Liver (tissue), 3 donors: ENCODE measurements at regions not wholly inside any gene's neighbourhood (a gene's known extent, or its start where the extent isn't known, plus 50 kb on each side); places are given as distances from the start of the nearest gene placed in this dataset.

Source experiments
- GABPA ChIP-seq, 2 donors: IDR thresholded peaks in 1 of 2; conservative IDR thresholded peaks in 1 of 2; 2 replicates each; pipeline ENCODE4 v1.6.1; 2016; ENCODE audit warnings: antibody characterized with exemption in 2 of 2, mild to moderate bottlenecking in 1 of 2, moderate library complexity in 1 of 2
- RAD21 ChIP-seq, 2 donors: IDR thresholded peaks; 2 replicates each; pipeline ENCODE4 v1.6.1; 2016; ENCODE audit warnings: antibody characterized with exemption in 2 of 2, mild to moderate bottlenecking in 2 of 2
- TAF1 ChIP-seq: conservative IDR thresholded peaks from 2 replicates; pipeline ENCODE4 v1.6.1; 2016; ENCODE audit warnings: antibody characterized with exemption, mild to moderate bottlenecking
- YY1 ChIP-seq: IDR thresholded peaks from 2 replicates; pipeline ENCODE4 v1.6.1; 2016; ENCODE audit warnings: antibody characterized with exemption, mild to moderate bottlenecking
- TF ChIP-seq, protein P1 (sequence below): fragments of 150-350 bp; IDR thresholded peaks from 2 replicates; pipeline ENCODE4 v1.5.1; 2017; ENCODE audit warnings: improper control_type of control experiment, low read depth, low read length; ENCODE audit not compliant: missing input control
- donor health status: healthy.
- donor health status: healthy.

DNA sequence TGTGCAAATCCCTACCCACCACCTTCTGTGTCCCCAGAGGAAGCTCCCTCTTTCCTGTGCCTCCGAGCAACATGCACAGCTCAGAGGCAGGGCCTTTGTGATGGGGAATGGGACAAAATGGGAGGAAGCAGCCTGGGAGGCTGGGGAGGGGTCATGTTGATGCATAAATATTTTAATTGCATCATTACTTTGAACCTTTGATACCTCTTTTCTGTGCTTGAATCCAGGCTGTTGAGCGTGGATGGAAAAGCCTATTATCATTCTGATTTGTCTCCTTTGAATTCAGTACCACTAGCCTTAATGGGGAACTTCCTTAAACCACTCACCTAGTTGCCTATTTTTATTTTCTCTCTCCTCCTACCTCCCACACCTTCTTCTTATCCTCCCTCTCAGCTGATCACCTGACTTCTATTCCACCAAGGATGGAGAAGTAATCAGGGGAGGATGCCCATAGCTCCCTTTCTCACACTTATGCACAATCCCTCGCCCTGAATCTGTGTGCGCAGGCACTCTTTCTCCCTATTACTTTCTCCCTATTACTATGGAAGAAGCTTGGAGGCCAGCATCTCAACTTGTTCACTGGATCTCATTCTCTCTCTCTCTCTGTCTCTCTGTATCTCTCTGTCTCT is 78.5 kb downstream of the SEC61G start:
- TF ChIP-seq, protein P1, sequence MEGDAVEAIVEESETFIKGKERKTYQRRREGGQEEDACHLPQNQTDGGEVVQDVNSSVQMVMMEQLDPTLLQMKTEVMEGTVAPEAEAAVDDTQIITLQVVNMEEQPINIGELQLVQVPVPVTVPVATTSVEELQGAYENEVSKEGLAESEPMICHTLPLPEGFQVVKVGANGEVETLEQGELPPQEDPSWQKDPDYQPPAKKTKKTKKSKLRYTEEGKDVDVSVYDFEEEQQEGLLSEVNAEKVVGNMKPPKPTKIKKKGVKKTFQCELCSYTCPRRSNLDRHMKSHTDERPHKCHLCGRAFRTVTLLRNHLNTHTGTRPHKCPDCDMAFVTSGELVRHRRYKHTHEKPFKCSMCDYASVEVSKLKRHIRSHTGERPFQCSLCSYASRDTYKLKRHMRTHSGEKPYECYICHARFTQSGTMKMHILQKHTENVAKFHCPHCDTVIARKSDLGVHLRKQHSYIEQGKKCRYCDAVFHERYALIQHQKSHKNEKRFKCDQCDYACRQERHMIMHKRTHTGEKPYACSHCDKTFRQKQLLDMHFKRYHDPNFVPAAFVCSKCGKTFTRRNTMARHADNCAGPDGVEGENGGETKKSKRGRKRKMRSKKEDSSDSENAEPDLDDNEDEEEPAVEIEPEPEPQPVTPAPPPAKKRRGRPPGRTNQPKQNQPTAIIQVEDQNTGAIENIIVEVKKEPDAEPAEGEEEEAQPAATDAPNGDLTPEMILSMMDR, result no peak
- TF ChIP-seq GABPA (IDR thresholded peaks at IDR 0.05 in 1 of 2, conservative IDR thresholded peaks at IDR 0.05 in 1 of 2) (no peak), TAF1 (no peak), YY1 (no peak), RAD21 (IDR thresholded peaks at IDR 0.05) (no peak)
